Kidney glomerular epithelial cell (primary cell): ENCODE measurements at regions not wholly inside any gene's neighbourhood (a gene's known extent, or its start where the extent isn't known, plus 50 kb on each side); places are given as distances from the start of the nearest gene placed in this dataset.
A peak's percentile ranks its signal among the peaks of the same experiment; 100 is the strongest.

Experiments
- DNase-seq: peaks from one replicate; lab custom pipeline; 2025; lab: John Stamatoyannopoulos, UW

DNA sequence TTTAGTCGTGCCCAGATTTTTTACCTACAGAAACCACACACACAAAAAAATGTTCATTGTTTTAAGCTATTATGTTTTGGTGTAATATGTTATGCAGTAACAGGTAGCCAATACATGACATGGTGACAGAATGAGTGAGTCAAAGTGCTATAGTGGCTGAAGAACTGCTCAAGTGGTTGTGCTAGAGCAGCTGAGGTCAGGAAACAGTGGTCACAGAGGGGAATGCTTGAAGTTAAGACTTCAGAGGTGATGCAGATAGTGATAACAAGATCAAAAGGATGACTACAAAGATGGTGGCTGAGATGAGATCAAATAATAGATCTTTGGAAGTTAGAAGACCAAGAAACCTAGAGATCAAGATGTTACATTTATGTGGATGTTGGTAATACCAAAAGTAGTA is 174.3 kb downstream of the KCNE4 start:
- no peak for DNase-seq

DNA sequence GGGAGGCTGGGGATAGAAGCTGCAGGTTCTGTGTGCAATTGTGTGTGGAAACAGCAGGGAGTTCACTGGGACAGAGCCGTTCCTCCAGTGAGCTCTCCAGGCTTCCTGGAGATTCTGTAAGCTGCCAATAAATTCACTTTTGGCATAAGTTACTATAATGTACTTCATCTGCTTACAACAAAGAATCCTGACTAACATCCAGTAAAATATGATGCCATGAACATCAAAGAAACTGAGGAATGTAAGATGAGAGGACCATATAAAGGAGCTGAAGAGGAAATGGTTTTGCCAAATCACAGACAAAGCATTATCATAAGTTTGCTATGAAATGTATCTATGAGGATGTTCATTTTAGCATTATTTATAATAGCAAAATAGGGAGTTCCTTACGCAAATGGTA is 175.3 kb downstream of the KCNE4 start:
- no peak for DNase-seq

GRCh38 chr2:223228871-223229270 is 176.9 kb downstream of the KCNE4 start:
- DNase-seq = no peak

DNA sequence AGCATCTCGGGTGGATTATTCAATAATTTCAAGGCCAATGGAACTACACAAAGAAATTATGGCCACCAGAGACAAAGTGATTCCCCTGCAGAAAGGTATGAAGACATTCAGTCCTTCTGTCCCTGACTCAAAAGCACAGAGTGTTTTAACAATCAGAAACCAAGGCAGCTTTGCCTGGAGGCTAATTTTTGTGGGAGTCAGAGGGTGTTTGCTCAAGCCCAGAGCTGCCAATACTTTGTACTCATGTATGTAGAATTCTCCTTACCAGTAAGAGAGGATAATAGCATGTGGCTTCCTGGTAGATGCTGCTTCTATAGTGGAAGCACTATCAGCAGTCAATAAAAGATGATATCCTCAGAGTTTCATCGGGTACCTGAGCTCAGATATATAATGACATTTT is 178.4 kb downstream of the KCNE4 start:
- no peak for DNase-seq

GRCh38 chr2:223232285-223232684 is 180.3 kb downstream of the KCNE4 start:
- DNase-seq = no peak

DNA sequence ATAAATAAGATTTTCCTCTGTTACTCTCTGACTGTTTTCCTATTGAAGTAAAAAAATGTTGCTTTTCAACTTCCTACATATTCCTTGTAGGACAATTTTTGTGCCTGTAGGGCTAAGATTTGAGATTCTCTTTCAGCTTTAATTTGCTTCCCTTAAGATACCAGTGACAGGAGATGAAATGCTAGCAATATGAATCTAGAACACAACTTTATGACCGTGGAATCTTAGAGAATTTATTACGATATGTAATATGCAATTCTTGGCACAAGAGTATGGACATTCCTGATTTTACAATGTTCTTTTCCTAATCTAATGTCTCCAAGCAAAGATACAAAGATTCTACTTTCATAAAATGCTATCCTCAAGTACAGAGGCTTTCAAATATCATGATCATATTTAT is 180.9 kb downstream of the KCNE4 start:
- DNase-seq = no peak

GRCh38 chr2:223235986-223236385 is 184.0 kb downstream of the KCNE4 start:
- peak; percentile 88 for DNase-seq

- DNase-seq = no peak
Measured at GRCh38 chr2:223238301-223238700, 186.3 kb downstream of the KCNE4 start.

- DNase-seq = no peak
Measured at GRCh38 chr2:223243233-223243632, 191.2 kb downstream of the KCNE4 start.

DNA sequence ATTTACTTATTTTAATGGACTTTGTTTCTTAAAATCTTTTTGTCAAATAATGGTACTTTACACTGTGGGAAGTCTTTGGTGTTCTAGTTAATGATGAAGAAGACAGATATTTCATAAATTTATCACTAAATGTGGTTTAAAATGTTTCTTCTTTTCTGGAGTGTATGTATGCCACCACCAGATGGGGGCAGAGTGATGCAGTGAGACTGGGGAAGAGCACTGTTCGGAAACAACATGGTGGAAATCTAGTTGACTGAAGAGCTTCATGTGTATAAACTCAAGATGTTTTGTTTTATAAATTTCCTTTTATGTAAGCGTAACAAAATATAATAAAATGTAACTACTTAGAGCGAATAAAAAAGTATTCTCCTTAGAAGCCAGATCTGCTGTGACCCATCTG is 195.1 kb downstream of the KCNE4 start:
- DNase-seq = peak; percentile 28

GRCh38 chr2:223251656-223252229 is 199.8 kb downstream of the KCNE4 start:
- no peak for DNase-seq

- peak; percentile 73 for DNase-seq
Measured at GRCh38 chr2:223260681-223261080, 208.7 kb downstream of the KCNE4 start.

DNA sequence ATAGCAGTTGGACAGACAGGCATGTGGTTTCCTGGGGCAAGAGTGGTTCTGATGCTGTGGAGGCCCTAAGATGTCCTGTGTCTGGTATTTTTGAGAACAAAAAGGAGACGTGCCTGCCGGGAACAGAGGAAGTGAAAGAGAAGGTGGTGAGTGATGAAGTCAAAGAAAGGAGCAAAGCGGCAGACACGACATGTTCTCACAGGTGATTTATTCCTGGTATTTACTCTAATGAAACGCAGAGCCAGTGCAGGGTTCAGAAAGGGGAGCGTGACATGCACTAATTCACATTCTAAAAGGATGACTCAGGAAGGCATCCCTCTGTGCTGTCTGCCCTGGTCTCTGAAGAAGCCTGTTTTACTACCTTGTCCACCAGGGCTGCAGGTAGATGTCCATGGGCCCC is 211.0 kb downstream of the KCNE4 start:
- peak; percentile 79 for DNase-seq

DNA sequence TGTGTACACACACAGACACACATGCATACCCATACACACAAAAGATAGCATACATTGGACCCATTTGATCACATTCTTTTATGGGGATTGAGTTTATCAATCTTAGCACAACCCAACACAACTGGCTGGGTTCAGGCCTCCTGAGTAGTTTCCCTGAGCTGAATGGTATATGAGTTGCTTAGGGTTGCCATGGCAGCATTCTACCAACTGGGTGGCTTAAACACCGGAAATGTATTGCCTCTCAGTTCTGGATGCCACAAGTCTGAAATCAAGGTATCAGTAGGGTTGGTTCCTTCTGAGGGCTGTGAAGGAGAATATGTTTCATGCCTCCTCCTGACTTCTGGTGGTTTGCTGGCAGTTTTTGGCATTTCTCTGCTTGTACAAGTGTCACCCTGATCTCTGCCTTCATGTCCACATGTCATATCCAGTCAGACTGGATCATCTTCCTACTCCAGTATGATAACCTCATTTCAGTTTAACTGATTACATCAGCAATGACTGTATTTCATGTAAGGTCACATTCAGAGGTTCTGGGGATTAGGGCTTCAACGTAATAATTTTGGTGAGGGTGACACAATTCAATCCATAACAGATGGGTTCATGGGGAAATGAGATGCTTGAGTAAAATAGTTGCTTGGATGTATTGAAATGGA is 212.7 kb downstream of the KCNE4 start:
- DNase-seq = no peak

GRCh38 chr2:223267160-223267951 is 215.4 kb downstream of the KCNE4 start:
- DNase-seq = no peak

DNA sequence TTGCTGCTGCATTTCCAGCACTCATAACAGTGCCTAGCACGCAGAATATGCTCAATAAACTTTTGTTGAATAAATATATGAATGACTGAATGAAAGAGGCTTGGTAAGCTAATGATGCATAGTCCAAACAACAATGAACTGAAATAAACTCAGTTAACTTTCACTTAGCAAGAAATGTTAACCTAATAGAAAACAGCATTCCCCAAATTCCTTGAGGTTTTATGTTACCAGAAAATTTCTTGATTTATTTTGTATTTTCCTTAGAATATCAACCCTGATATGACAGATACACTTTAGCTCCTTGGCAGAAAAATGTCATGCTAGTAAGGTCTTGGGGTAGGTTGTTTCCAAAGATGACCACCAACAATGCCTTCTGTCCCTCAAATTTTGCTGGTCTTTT is 217.4 kb downstream of the KCNE4 start:
- no peak for DNase-seq

DNA sequence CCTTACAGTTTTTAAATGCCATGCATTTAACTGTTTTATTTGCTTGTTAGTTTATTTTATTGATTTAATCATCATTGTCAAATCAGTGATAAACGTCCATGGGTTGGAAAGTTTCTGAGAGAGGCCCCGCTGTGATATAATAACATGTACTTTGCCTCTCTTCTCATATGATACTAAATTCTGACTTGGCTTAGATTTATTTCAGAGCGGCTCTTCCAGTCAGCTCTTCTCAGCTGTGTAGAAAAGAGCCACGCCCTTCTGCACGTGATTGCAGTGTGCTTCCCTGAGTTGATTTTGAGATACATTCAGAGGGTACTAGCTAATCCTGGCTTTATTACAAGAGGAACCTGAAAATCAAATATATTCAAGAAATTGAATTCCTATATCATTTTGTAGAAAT is 218.6 kb downstream of the KCNE4 start:
- no peak for DNase-seq

GRCh38 chr2:223273995-223274394 is 222.0 kb downstream of the KCNE4 start:
- DNase-seq = no peak

- DNase-seq = no peak
Measured at GRCh38 chr2:223282221-223282620, 230.2 kb downstream of the KCNE4 start.

DNA sequence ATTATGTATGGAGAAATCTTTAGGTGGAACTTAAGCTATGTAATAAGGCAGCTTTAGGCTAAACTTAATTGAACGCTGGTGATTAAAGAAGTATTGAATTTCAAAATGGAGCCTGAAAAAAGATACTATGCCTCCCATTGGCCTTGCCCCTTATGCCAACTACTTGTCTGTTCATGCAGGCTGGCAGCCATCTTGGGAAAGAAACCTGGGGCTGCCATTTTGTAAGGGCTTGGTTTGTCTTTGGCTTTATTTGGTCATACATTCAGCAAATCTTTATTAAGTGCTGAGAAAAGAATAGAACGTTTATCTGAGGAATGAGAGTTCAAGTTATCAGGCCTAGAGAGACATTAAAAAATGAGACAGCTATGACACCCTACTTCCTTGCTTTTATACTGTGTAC is 231.3 kb downstream of the KCNE4 start:
- DNase-seq = no peak

GRCh38 chr2:223283771-223284170 is 231.8 kb downstream of the KCNE4 start:
- no peak for DNase-seq

- no peak for DNase-seq
Measured at GRCh38 chr2:223285370-223286265, 233.6 kb downstream of the KCNE4 start.
